ENCODE measurements at regions not wholly inside any gene's neighbourhood (a gene's known extent, or its start where the extent isn't known, plus 50 kb on each side); places are given as distances from the start of the nearest gene placed in this dataset.

GRCh38 chr16:6946106-6946505, 386.5 kb upstream of the RBFOX1 start:
- H3K27me3 ChIP-seq (ENCODE audit: insufficient read depth, low read length) = no peaks in the 10 kb centered on the region
- no peaks in the 10 kb centered on the region for H3K79me2 ChIP-seq (ENCODE audit: insufficient read depth, low read length)
- no peak overlapping the region for H3K9ac ChIP-seq (ENCODE audit: low read length)
- DNase-seq (ENCODE audit: low read depth, low spot score) (no peak), ATAC-seq (no peak)
- H2AFZ ChIP-seq (ENCODE audit: low read depth, low read length, poor library complexity, severe bottlenecking) = no peak overlapping the region
- no peak overlapping the region for H3K4me3 ChIP-seq (replicated peaks in 1 of 2; ENCODE audit: low read depth in 1 of 2, low read length in 2 of 2)
- TF ChIP-seq ZFX (IDR thresholded peaks at IDR 0.05) (no peak), POLR2AphosphoS5 (IDR thresholded peaks at IDR 0.05; ENCODE audit: low read depth, low read length) (no peak), EZH2phosphoT487 (IDR thresholded peaks at IDR 0.05; ENCODE audit: borderline replicate concordance) (no peak), ATF3 (IDR thresholded peaks at IDR 0.05) (no peak), RAD21 (IDR thresholded peaks at IDR 0.05; ENCODE audit: low read depth) (no peak), EZH2 (IDR thresholded peaks at IDR 0.05) (no peak)
- TF ChIP-seq, protein P1, sequence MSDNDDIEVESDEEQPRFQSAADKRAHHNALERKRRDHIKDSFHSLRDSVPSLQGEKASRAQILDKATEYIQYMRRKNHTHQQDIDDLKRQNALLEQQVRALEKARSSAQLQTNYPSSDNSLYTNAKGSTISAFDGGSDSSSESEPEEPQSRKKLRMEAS (IDR thresholded peaks at IDR 0.05) = no peak
- TF ChIP-seq, protein P2, sequence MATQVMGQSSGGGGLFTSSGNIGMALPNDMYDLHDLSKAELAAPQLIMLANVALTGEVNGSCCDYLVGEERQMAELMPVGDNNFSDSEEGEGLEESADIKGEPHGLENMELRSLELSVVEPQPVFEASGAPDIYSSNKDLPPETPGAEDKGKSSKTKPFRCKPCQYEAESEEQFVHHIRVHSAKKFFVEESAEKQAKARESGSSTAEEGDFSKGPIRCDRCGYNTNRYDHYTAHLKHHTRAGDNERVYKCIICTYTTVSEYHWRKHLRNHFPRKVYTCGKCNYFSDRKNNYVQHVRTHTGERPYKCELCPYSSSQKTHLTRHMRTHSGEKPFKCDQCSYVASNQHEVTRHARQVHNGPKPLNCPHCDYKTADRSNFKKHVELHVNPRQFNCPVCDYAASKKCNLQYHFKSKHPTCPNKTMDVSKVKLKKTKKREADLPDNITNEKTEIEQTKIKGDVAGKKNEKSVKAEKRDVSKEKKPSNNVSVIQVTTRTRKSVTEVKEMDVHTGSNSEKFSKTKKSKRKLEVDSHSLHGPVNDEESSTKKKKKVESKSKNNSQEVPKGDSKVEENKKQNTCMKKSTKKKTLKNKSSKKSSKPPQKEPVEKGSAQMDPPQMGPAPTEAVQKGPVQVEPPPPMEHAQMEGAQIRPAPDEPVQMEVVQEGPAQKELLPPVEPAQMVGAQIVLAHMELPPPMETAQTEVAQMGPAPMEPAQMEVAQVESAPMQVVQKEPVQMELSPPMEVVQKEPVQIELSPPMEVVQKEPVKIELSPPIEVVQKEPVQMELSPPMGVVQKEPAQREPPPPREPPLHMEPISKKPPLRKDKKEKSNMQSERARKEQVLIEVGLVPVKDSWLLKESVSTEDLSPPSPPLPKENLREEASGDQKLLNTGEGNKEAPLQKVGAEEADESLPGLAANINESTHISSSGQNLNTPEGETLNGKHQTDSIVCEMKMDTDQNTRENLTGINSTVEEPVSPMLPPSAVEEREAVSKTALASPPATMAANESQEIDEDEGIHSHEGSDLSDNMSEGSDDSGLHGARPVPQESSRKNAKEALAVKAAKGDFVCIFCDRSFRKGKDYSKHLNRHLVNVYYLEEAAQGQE (IDR thresholded peaks at IDR 0.05; ENCODE audit: low read depth) = no peak
- no TSS peak for BruUV-seq (replicated peaks)
- no peak overlapping the region for H3K27ac ChIP-seq (ENCODE audit: low read depth, low read length)
- intact Hi-C loops (cut with micrococcal nuclease) = no loop called here
- ChIA-PET POLR2A (no interaction called here), CTCF (no interaction called here), RAD21 (ENCODE audit: low non-redundant PET in 1 of 2, low total read pairs in 2 of 2, uncharacterized antibody in 2 of 2, unreplicated experiment in 2 of 2) (no interaction called here)
- no peaks in the 10 kb centered on the region for H3K4me1 ChIP-seq (ENCODE audit: control insufficient read depth in 1 of 2, insufficient read depth in 2 of 2, low read length in 2 of 2)
- no peak overlapping the region for H3K4me2 ChIP-seq (ENCODE audit: low read length)
- H3K9me2 ChIP-seq (ENCODE audit: insufficient read depth) = no peaks in the 10 kb centered on the region
- no peaks in the 10 kb centered on the region for H3K36me3 ChIP-seq (ENCODE audit: control insufficient read depth in 1 of 2, insufficient read depth in 2 of 2, low read length in 2 of 2)
- no peaks in the 10 kb centered on the region for H3K9me3 ChIP-seq (ENCODE audit: control insufficient read depth in 1 of 2, insufficient read depth in 1 of 2, low read depth in 1 of 2, low read length in 2 of 2)
- no peaks in the 10 kb centered on the region for H4K20me1 ChIP-seq (ENCODE audit: insufficient read depth)
